ENCODE measurements at regions not wholly inside any gene's neighbourhood (a gene's known extent, or its start where the extent isn't known, plus 50 kb on each side); places are given as distances from the start of the nearest gene placed in this dataset.

DNA sequence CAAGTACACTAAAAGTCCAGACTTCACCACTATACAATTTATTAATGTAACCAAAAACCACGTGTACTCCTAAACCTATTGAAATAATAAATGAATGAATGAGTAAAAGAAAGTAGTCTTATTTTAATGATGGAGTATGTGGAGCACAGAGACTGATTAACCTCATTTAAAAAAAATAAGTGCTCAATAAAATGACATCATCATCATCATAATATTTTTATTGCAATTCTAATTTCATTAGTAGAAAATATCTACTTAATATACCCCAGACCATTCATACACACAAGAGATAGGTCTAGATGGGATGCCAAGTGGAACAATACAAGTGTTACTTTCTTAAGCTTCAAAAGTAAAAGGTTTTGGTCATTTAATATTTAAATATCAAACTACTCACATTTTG, 133.1 kb downstream of the ASB9 start:
- TF ChIP-seq CTCF (IDR thresholded peaks at IDR 0.05 in 4 of 5, conservative IDR thresholded peaks at IDR 0.05 in 1 of 5) (no peak), POLR2A (IDR thresholded peaks at IDR 0.05) (no peak)
